ENCODE measurements at regions not wholly inside any gene's neighbourhood (a gene's known extent, or its start where the extent isn't known, plus 50 kb on each side); places are given as distances from the start of the nearest gene placed in this dataset.

GRCh38 chr2:220446106-220446712, 818.8 kb downstream of the SLC4A3 start:
- DNase-seq (ENCODE audit: low read depth in 4 of 4, low spot score in 3 of 4): no peak

GRCh38 chr2:220450846-220451245, 823.4 kb downstream of the SLC4A3 start:
- no peak for DNase-seq (ENCODE audit: low read depth in 4 of 4, low spot score in 3 of 4)

DNA sequence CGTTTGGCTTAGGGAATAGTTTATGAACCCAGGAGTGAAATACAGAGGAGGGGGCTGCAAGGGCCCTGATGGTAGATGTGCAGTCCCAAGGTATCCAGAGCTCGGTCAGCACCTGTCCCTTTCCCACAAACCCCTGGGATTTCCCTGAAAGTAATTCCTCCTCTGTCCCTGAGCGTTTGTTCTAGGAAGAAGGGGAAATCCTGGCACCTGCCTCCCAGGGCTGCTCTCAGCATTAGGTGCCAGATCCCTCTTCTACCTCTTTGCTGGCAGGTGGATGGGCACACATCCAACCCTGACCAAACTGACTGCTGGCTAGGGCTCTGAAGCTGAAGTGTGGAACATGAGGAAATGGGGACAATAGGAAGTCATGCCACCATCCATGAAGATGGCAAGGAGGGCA, 824.0 kb downstream of the SLC4A3 start:
- DNase-seq (ENCODE audit: low read depth in 4 of 4, low spot score in 3 of 4): no peak

DNA sequence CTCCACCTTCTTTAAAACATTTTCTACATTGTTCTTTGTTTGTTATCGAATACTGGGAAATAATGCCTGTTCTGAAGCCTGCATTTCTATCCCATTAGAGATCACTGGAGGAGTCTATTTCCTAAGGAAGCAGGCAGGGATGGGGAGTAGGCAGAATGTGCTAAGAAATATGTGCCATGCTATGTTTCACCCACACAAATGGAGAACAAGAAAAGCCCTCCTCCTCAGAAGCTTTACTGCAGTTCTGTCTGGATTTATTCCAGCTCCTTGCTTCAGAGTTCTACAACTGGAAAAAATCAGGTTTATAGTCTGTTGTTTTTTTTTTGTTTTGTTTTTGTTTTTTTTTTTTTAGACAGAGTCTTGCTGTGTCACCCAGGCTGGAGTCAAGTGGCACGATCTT, 825.1 kb downstream of the SLC4A3 start:
- DNase-seq (ENCODE audit: low read depth in 4 of 4, low spot score in 3 of 4): no peak

- DNase-seq (ENCODE audit: low read depth in 4 of 4, low spot score in 3 of 4): no peak
Observed at GRCh38 chr2:220455351-220455990, 828.0 kb downstream of the SLC4A3 start.

GRCh38 chr2:220458051-220458450, 830.6 kb downstream of the SLC4A3 start:
- no peak for DNase-seq (ENCODE audit: low read depth in 4 of 4, low spot score in 3 of 4)

- DNase-seq (ENCODE audit: low read depth in 4 of 4, low spot score in 3 of 4): no peak
Observed at GRCh38 chr2:220460257-220460985, 833.0 kb downstream of the SLC4A3 start.

DNA sequence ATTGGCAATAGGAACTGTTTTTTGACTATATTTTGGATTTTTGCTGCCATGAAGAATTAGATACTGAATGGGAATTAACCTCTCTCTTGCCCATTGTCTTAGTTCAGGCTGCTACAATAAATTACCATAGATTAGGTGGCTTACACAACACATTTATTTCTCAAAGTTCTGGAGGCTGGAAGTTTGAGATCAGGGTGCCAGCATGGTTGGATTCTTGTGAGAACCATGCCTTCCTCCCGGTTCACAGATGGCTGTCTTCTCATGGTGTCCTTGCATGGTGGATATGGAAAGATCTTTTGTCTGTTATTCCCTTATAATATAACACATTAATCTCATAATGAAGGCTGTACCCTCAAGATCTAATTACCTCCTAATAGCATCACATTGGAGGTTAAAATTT, 836.4 kb downstream of the SLC4A3 start:
- DNase-seq (ENCODE audit: low read depth in 4 of 4, low spot score in 3 of 4): no peak

DNA sequence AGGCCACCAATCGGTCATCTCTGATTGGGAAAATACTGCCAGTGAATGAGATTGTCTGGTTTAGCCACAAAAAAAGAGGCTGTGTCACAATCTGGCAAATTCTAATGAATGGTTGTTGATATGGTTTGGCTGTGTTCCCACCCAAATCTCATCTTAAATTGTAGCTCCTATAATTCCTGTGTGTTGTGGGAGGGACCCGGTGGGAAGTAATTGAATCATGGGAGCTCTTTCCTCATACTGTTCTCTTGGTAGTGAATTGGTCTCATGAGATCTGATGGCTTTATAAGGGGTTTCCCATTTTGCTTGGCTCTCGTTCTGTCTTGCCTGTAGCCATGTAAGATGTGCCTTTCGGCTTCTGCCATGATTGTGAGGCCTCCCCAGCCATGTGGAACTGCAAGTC, 838.3 kb downstream of the SLC4A3 start:
- no peak for DNase-seq (ENCODE audit: low read depth in 4 of 4, low spot score in 3 of 4)

DNA sequence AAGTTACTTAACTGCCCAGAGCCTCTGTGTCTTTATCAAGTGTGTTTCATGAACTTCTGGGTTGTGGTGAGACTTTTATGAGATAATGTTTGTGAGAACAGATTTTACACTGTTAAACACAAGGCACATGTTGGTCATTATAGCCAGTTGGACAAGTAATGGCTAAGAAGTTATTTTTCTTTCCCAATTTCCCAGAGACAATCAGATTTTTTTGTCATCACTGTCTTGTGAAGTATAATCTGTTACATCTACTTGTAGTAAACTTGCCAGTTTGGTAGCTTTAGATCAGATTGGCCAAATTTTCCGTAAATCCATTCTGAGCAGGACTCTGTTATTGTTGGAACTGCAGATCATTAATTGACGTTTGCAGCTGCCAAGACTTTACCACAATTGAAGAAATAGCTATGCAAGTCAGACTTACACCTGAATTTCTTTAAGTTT, 838.8 kb downstream of the SLC4A3 start:
- no peak for DNase-seq (ENCODE audit: low read depth in 4 of 4, low spot score in 3 of 4)

GRCh38 chr2:220469201-220469600, 841.8 kb downstream of the SLC4A3 start:
- no peak for DNase-seq (ENCODE audit: low read depth in 4 of 4, low spot score in 3 of 4)

DNA sequence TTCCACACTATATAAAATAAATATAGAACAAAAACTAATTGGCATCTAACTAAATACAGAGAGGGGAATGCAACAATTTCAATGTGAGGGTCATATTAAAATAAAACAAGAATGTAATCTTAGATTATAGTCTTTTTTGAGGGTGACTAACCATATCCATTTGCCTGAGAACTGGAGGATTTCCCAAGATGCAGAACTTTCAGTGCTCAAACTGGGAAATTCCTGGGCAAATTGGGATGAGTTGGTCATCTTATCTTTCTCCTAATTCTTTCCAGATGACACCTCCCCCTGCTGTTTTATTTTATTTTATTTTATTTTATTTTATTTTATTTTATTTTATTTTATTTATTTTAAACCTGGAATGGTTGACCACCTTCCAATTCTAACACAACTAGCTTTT, 846.2 kb downstream of the SLC4A3 start:
- no peak for DNase-seq (ENCODE audit: low read depth in 4 of 4, low spot score in 3 of 4)

DNA sequence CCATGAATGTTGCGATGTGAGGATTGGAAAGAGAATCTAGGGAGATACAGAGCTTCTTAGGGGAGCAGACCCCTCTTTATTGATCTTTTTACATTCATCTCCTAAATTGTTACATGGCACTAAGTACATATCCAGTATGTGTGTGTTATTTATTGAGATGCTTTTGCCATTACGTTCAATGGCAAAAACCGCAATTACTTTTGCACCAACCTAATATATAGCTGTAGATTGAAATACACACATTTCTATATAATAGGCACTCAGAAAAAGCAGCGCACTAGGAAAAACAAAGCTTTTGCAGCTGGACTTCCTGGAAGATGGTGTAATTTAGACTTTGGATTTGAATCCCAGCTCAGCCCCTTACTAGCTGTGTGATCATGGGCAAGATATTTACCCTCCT, 849.4 kb downstream of the SLC4A3 start:
- DNase-seq (ENCODE audit: low read depth in 4 of 4, low spot score in 3 of 4): no peak

DNA sequence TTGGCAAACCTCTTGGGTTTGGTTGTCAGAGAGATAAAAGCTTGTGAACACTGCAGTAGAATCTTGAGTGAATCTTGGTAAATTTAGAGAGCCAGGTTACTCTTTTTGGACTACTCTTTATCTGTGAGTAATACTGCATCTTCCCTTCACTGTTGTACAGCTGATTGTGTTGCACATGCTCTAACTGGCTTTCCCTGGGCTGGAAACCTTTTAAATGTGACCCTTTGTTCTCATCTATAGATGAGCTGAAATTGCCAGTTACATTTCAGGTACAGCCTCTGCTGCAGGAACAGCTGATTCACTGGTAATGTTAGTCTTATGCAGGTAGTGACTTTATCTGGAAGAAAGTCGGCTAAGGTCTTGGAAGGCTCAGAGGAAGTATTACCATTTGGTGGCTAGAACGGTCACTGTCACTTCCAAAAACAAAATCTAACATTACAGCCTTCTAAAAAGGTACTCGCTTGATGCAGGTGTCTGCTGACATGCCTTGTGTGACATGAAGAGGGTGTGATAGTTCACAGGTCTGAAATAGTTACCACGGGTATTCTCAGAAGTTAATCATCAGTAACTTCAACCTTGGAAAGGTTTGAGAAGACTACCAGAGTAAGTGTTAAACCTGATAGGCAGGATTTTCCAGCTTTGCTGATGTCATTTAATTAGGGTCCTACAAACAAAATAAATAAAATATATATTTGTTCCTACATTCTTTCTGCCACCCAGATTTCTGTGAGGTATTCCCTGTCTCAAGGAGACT, 851.1 kb downstream of the SLC4A3 start:
- no peak for DNase-seq (ENCODE audit: low read depth in 4 of 4, low spot score in 3 of 4)

DNA sequence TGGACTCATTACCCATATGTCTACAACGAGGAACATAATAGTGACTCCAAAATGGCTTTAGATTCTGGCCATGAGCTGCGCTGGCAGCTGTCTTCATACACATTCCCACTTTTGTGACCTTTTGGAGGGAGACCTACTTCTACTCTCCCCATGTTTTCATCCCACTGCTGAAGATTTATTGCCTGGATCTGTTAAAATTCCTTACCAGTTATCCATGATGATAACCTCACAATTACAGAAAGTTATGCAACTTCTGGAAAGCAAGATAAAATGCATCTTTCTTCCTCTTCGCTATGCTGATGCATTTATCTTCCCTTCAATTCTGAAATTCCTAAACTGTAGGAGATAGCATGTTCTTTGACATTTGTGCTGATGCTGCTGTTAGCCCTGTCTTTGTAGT, 855.3 kb downstream of the SLC4A3 start:
- no peak for DNase-seq (ENCODE audit: low read depth in 4 of 4, low spot score in 3 of 4)

GRCh38 chr2:220489121-220489520, 861.7 kb downstream of the SLC4A3 start:
- no peak for DNase-seq (ENCODE audit: low read depth in 4 of 4, low spot score in 3 of 4)

GRCh38 chr2:220491670-220492069, 864.2 kb downstream of the SLC4A3 start:
- peak in 1 of 4 donors; percentile 2 for DNase-seq (ENCODE audit: low read depth in 4 of 4, low spot score in 3 of 4)

GRCh38 chr2:220493871-220494525, 866.6 kb downstream of the SLC4A3 start:
- no peak for DNase-seq (ENCODE audit: low read depth in 4 of 4, low spot score in 3 of 4)

DNA sequence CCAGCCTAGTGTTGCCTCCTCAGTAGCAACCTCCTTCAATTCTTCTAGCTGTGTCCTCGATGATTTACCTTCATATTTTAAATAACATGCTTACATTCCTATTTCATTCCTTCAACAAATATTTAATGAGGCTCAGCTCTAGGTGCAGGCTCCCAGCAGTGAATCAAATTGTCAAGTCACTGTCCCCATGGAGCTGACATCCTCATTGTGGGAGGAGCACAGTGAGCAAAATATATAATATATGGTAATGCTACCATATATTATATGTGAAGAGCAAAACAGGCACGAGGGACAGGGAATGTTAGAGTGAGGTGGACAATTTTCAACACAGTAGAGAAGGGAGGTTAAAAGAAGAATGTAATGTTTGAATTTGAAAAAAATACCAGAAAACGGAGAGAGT, 869.1 kb downstream of the SLC4A3 start:
- DNase-seq (ENCODE audit: low read depth in 4 of 4, low spot score in 3 of 4): no peak

- no peak for DNase-seq (ENCODE audit: low read depth in 4 of 4, low spot score in 3 of 4)
Observed at GRCh38 chr2:220499225-220499624, 871.8 kb downstream of the SLC4A3 start.

DNA sequence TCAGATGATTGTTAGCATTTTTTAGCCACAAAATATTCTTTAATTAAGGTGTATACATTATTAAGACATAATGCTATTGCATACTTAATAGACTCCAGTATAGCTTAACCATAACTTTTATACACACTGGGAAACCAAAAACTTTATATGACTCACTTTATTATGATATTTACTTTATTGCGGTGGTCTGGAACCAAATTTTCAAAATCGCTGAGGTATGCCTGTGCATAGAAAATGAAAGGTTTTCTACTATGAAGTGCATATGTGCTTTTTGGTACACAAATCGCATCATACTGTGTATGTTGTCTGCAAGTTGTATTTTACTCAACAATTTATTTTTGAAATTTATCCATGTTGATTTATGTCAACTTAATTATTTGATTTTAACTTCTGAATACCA, 875.1 kb downstream of the SLC4A3 start:
- no peak for DNase-seq (ENCODE audit: low read depth in 4 of 4, low spot score in 3 of 4)

Measured in right renal pelvis (tissue), 4 donors.